GM21786 (cell line): ENCODE measurements at regions not wholly inside any gene's neighbourhood (a gene's known extent, or its start where the extent isn't known, plus 50 kb on each side); places are given as distances from the start of the nearest gene placed in this dataset.
"Not testable (repeated sequence)": the region's sequence is repeated elsewhere in the genome, so short reads cannot be mapped to it uniquely, and the experiment has no call there.

Source experiments
- ATAC-seq: cut with Tn5 transposase; IDR thresholded peaks from one replicate; pipeline ENCODE4 v1.9.1; 2021; ENCODE audit not compliant: unreplicated experiment

GRCh38 chr3:194939949-194940770 lies 254.5 kb downstream of the FAM43A start:
- no peak for ATAC-seq

GRCh38 chr3:194941360-194941955 lies 255.8 kb downstream of the FAM43A start:
- ATAC-seq: no peak

- ATAC-seq: no peak
Observed at GRCh38 chr3:194941956-194942511, 256.4 kb downstream of the FAM43A start.

GRCh38 chr3:194944526-194944925 lies 258.8 kb downstream of the FAM43A start:
- no peak for ATAC-seq

- ATAC-seq: no peak
Observed at GRCh38 chr3:194945508-194945907, 259.8 kb downstream of the FAM43A start.

- ATAC-seq: no peak
Observed at GRCh38 chr3:194946091-194946490, 260.4 kb downstream of the FAM43A start.

- ATAC-seq: no peak
Observed at GRCh38 chr3:194949592-194949991, 263.9 kb downstream of the FAM43A start.

- no peak for ATAC-seq
Observed at GRCh38 chr3:194950906-194951628, 265.4 kb downstream of the FAM43A start.

- not testable (repeated sequence) for ATAC-seq
Observed at GRCh38 chr3:194951629-194951920, 265.9 kb downstream of the FAM43A start.

- no peak for ATAC-seq
Observed at GRCh38 chr3:194951931-194952582, 266.4 kb downstream of the FAM43A start.

GRCh38 chr3:194952841-194953241 lies 267.2 kb downstream of the FAM43A start:
- no peak for ATAC-seq

GRCh38 chr3:194953291-194953690 lies 267.6 kb downstream of the FAM43A start:
- ATAC-seq: no peak

GRCh38 chr3:194955546-194955945 lies 269.9 kb downstream of the FAM43A start:
- ATAC-seq: no peak

GRCh38 chr3:194955979-194956696 lies 270.5 kb downstream of the FAM43A start:
- no peak for ATAC-seq

GRCh38 chr3:194956697-194957396 lies 271.2 kb downstream of the FAM43A start:
- ATAC-seq: no peak

GRCh38 chr3:194957743-194958240 lies 272.1 kb downstream of the FAM43A start:
- ATAC-seq: no peak

GRCh38 chr3:194959217-194959616 lies 273.5 kb downstream of the FAM43A start:
- ATAC-seq: no peak

- not testable (repeated sequence) for ATAC-seq
Observed at GRCh38 chr3:194959666-194960065, 274.0 kb downstream of the FAM43A start.

- no peak for ATAC-seq
Observed at GRCh38 chr3:194960446-194961032, 274.9 kb downstream of the FAM43A start.
